HL-60 (cell line): ENCODE measurements at regions not wholly inside any gene's neighbourhood (a gene's known extent, or its start where the extent isn't known, plus 50 kb on each side); places are given as distances from the start of the nearest gene placed in this dataset.
"Not testable (repeated sequence)": the region's sequence is repeated elsewhere in the genome, so short reads cannot be mapped to it uniquely, and the experiment has no call there.

Experiments
- DNase-seq, 2 experiments: peaks; one replicate each; pipeline ENCODE4 v3.0.0-alpha.2; 2010 to 2020; ENCODE audit warnings: low read depth in 1 of 2, low spot score in 1 of 2
- H3K27ac ChIP-seq: fragments of 250-450 bp; sonication (Bioruptor Pico); replicated peaks from 2 replicates; pipeline ENCODE4 v1.5.1; 2020; ENCODE audit warnings: mild to moderate bottlenecking, moderate library complexity
- H3K27me3 ChIP-seq: fragments of 250-450 bp; sonication (Bioruptor Pico); 2 replicates; pipeline ENCODE4 v1.5.1; 2021; ENCODE audit warnings: mild to moderate bottlenecking, moderate library complexity; ENCODE audit not compliant: insufficient read depth, poor library complexity, severe bottlenecking
- H3K4me3 ChIP-seq: replicated peaks from 2 replicates; pipeline ENCODE4 v1.5.1; 2011; ENCODE audit warnings: mild to moderate bottlenecking, control low read depth, low read length; ENCODE audit not compliant: insufficient read depth
- CTCF ChIP-seq: IDR thresholded peaks from one replicate; pipeline ENCODE4 v1.5.1; 2011; ENCODE audit warnings: low read length, control low read depth, inconsistent platforms; ENCODE audit not compliant: insufficient read depth
- GABPA ChIP-seq: IDR thresholded peaks from 2 replicates; pipeline ENCODE4 v1.6.1; 2012; ENCODE audit warnings: low read depth
- POLR2AphosphoS5 ChIP-seq: IDR thresholded peaks from 2 replicates; pipeline ENCODE4 v1.6.1; 2012; ENCODE audit warnings: low read depth
- REST ChIP-seq: IDR thresholded peaks from 2 replicates; pipeline ENCODE4 v1.6.1; 2012; ENCODE audit warnings: low read depth; ENCODE audit not compliant: insufficient replicate concordance
- SPI1 ChIP-seq: IDR thresholded peaks from 2 replicates; pipeline ENCODE4 v1.6.1; 2012; ENCODE audit warnings: low read depth, mild to moderate bottlenecking, borderline replicate concordance

- no peak for TF ChIP-seq REST
- no peak for TF ChIP-seq SPI1
- no peak for TF ChIP-seq POLR2AphosphoS5
- no peak for TF ChIP-seq CTCF
- no peak for TF ChIP-seq GABPA
- no peak overlapping the region for H3K4me3 ChIP-seq
- H3K27ac ChIP-seq, result no peak overlapping the region
- DNase-seq, result no peak
- H3K27me3 ChIP-seq, result no peaks in the 10 kb centered on the region
Measured at GRCh38 chr12:29893002-29893401, 109.3 kb upstream of the TMTC1 start.

GRCh38 chr12:29891792-29892191, 108.0 kb upstream of the TMTC1 start:
- Histone ChIP-seq H3K27me3 (no peaks in the 10 kb centered on the region), H3K27ac (no peak overlapping the region), H3K4me3 (no peak overlapping the region)
- no peak for DNase-seq
- no peak for TF ChIP-seq SPI1

- H3K27ac ChIP-seq, result no peak overlapping the region
- no peak for TF ChIP-seq GABPA
- peak; percentile 12 for TF ChIP-seq CTCF
- TF ChIP-seq SPI1, result no peak
- no peak for TF ChIP-seq REST
- peak; percentile 24 to 54 for DNase-seq
- H3K27me3 ChIP-seq, result no peaks in the 10 kb centered on the region
- no peak overlapping the region for H3K4me3 ChIP-seq
Measured at GRCh38 chr12:29889737-29890136, 106.0 kb upstream of the TMTC1 start.

GRCh38 chr12:29888777-29889176, 105.0 kb upstream of the TMTC1 start:
- Histone ChIP-seq H3K27me3 (no peaks in the 10 kb centered on the region), H3K27ac (no peak overlapping the region), H3K4me3 (no peak overlapping the region)
- TF ChIP-seq CTCF (no peak), REST (no peak), SPI1 (no peak), GABPA (no peak), POLR2AphosphoS5 (no peak)
- no peak for DNase-seq

- H3K27me3 ChIP-seq, H3K4me3 ChIP-seq, H3K27ac ChIP-seq, DNase-seq: not testable (repeated sequence)
Measured at GRCh38 chr12:29884957-29885356, 101.2 kb upstream of the TMTC1 start.
